Astrocyte of the spinal cord (primary cell): ENCODE measurements at regions not wholly inside any gene's neighbourhood (a gene's known extent, or its start where the extent isn't known, plus 50 kb on each side); places are given as distances from the start of the nearest gene placed in this dataset.

Experiments used
- DNase-seq: peaks from one replicate; pipeline ENCODE4 v3.0.0; 2011; ENCODE audit warnings: low read depth, low spot score
- H3K4me3 ChIP-seq: 2 replicates; pipeline ENCODE4 v1.5.1; 2011; ENCODE audit warnings: low read depth, mild to moderate bottlenecking, low read length, moderate library complexity
- in situ Hi-C: cut with HindIII; loops from 2 replicates; pipeline ENCODE4 v1.10.0; 2017; ENCODE audit warnings: low sequenced_read_pairs
- TF ChIP-seq, protein P1 (sequence below): IDR thresholded peaks from 2 replicates; pipeline ENCODE4 v1.5.1; 2012; ENCODE audit warnings: low read depth, mild to moderate bottlenecking, low read length, inconsistent platforms

DNA sequence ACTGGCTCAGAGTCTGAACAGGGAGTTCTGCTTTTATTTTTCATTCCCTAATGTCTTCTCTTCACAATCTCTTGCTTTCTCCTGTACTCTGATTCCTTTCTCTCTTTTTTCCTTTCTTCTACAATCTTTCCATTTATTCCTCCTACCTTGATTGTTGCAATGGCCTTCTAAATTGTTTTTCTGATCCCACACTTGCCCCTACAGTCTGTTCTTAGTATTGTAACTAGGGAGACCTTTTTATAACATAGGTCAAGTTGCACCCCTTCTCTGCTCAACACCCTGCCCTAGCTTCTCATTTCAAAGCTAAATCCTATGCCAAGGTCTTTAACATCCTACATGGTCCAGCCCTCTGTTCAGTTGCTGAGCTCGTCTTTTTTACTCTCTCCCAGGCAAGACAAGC is 277.9 kb downstream of the GBA3 start:
- TF ChIP-seq, protein P1, sequence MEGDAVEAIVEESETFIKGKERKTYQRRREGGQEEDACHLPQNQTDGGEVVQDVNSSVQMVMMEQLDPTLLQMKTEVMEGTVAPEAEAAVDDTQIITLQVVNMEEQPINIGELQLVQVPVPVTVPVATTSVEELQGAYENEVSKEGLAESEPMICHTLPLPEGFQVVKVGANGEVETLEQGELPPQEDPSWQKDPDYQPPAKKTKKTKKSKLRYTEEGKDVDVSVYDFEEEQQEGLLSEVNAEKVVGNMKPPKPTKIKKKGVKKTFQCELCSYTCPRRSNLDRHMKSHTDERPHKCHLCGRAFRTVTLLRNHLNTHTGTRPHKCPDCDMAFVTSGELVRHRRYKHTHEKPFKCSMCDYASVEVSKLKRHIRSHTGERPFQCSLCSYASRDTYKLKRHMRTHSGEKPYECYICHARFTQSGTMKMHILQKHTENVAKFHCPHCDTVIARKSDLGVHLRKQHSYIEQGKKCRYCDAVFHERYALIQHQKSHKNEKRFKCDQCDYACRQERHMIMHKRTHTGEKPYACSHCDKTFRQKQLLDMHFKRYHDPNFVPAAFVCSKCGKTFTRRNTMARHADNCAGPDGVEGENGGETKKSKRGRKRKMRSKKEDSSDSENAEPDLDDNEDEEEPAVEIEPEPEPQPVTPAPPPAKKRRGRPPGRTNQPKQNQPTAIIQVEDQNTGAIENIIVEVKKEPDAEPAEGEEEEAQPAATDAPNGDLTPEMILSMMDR: no peak
- in situ Hi-C loops: no loop called here
- DNase-seq: no peak
- H3K4me3 ChIP-seq: no peak overlapping the region

DNA sequence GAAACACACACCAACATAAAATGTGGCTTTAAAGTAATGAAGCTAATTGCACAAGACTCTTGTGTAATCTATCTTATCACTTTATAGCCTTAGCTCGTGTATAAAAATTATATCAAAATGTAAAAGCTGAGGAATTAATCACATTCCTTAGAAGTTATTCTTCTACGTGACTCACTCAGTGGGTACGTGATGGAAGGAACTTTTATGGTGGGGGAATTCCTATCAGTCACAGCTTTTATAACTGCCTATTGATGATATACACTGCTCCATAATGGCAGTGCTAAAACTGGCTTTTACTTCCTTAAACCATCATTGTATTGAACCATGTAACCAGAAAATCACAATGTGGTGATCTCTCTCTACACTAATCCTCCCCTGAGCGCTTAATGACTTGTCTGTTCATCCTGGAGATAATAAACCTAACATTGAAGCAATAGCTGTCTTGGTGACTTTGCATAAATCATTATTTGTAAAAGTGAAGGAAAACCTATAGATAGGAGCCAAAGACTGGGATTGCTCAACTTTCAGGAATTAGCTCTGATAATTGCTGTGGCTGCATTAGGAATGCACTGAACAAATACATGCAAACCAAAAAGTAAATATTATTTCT is 276.7 kb downstream of the GBA3 start:
- TF ChIP-seq, protein P1: no peak
- in situ Hi-C loops: no loop called here
- peak; percentile 37 for DNase-seq
- H3K4me3 ChIP-seq: no peak overlapping the region

DNA sequence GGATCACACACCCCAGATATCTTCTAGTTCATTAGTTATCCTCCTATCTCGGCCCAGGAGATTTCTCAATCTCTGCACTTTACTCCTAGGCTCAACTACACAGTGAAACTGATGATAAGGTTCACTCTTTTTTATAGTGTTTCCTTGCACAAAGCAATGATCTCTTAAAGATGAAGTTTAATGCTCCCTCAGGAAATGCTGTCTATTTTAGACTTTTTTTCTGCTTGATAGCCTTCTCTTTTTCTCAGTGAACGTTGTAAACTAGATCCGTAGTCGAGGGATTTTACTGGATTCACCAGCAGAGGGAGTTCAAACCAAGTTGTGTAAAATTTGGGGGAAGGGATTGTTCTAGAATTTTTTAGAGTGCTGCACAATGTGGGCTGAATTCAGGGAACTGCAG is 269.6 kb downstream of the GBA3 start:
- peak; percentile 52 for DNase-seq
- H3K4me3 ChIP-seq: no peak overlapping the region
- in situ Hi-C loops: no loop called here
- TF ChIP-seq, protein P1: peak; percentile 62

DNA sequence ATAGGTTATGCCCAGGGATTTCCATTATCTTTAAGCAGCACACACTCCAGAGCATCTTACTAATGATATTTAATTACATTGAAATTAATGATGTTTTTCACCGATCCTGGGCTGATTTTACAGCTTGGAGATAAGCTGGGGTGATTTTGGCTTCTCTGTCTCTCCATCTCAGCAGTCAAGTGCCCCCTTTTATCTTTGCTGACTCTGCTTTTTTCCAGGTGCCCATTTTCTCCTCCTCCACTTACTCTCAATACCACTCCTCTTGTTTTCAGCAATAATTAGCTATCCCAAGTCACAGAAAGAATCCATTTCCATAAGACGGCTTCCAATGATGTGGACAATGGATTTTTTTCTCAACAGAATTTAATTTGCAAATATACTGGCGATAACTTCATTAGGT is 266.7 kb downstream of the GBA3 start:
- DNase-seq: no peak
- TF ChIP-seq, protein P1: no peak
- in situ Hi-C loops: no loop called here

DNA sequence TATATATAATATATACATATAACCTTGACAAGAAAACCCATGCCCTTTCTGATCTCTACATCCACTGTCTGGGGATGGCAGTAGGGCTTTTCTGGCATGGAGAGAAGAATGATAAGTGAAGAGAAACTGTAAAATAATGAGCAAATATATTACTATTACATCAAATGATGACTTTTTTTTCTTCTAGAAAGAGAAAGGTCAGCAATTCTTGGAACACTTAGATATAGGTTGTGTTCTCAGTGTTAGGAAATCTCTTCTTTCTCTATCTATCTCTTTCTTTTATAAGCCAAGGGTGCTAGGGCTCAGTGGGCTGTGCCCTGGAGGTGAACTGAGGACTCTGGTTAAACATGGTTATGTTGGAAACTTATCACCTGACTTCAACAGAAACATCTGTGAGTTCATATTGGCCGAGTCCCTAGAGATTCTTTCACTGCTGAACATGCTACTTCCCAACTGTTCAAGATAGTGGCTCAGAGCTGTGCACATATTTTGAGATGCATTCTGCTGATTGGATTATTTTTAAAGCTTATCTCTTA is 265.1 kb downstream of the GBA3 start:
- in situ Hi-C loops: no loop called here
- H3K4me3 ChIP-seq: no peak overlapping the region
- no peak for DNase-seq
- TF ChIP-seq, protein P1: no peak

More for the DNA sequence above, 266.7 kb downstream of the GBA3 start:
- no peak overlapping the region for H3K4me3 ChIP-seq

DNA sequence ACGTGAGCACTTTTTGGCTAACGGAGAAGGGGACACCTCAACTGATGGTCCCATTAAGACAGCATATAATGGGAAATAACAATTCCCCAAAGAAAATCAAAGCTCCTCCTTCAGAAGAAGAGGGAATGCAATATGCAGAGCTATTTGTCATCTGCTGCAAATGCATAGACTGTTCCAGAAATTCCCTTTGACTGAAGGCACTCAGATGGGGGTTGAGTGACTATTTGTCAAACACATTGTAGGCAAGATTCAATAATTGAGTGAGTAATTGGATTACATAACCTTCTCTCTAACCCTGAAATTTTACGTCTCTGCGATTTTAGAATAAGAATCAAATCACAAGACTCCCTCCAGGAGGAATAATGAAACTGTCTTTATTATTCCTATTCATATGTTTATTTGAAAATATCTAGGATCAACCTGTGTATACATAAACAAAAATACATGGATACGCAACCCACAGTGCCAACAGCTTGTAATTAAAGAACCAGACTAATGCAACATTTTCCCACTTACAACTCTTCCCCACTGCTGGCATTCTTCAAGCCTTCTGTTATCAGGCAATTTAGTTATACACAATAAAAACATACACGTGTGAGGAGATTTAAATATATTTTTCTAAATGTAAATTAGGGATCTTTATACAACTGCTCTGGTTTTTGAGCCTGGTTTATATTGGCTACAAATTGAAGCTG is 256.6 kb downstream of the GBA3 start:
- DNase-seq: no peak
- in situ Hi-C loops: no loop called here
- H3K4me3 ChIP-seq: no peak overlapping the region
- TF ChIP-seq, protein P1: no peak
